Skin epidermis (tissue), 12 donors: ENCODE measurements at regions not wholly inside any gene's neighbourhood (a gene's known extent, or its start where the extent isn't known, plus 50 kb on each side); places are given as distances from the start of the nearest gene placed in this dataset.

Experiments used
- H3K27ac ChIP-seq, 21 experiments: fragments of 200-600 bp; sonication (generic) in 11 of 21; one replicate each; pipeline ENCODE4 v1.5.0; 2020; ENCODE audit warnings: mild to moderate bottlenecking in 3 of 21, inconsistent platforms in 2 of 21, moderate library complexity in 2 of 21
- H3K4me3 ChIP-seq, 7 experiments: fragments of 200-600 bp; sonication (generic) in 2 of 7; one replicate each; pipeline ENCODE4 v1.5.0; 2020; ENCODE audit warnings: inconsistent platforms in 2 of 7, mild to moderate bottlenecking in 2 of 7, moderate library complexity in 1 of 7

- H3K27ac ChIP-seq, result no peak overlapping the region
- H3K4me3 ChIP-seq, result no peak overlapping the region
Observed at GRCh38 chr6:26243752-26244151, 121.2 kb upstream of the BTN3A2 start.

GRCh38 chr6:26246058-26246457 is 118.9 kb upstream of the BTN3A2 start:
- no peak overlapping the region for H3K27ac ChIP-seq
- no peak overlapping the region for H3K4me3 ChIP-seq

GRCh38 chr6:26246553-26246952 is 118.4 kb upstream of the BTN3A2 start:
- Histone ChIP-seq H3K4me3 (no peak overlapping the region), H3K27ac (no peak overlapping the region)

- Histone ChIP-seq H3K4me3 (peak overlapping the region; percentile 40 to 58 (median 50)), H3K27ac (peak overlapping the region in 20 of 21 experiments; percentile 51 to 95 (median 84))
Observed at GRCh38 chr6:26249707-26249956, 115.4 kb upstream of the BTN3A2 start.

GRCh38 chr6:26249957-26250697 is 114.9 kb upstream of the BTN3A2 start:
- Histone ChIP-seq H3K27ac (peak overlapping the region in 20 of 21 experiments; percentile 51 to 95 (median 84)), H3K4me3 (peak overlapping the region; percentile 40 to 58 (median 50))

- Histone ChIP-seq H3K27ac (peak overlapping the region in 10 of 21 experiments; percentile 12 to 95 (median 80)), H3K4me3 (peak overlapping the region; percentile 40 to 58 (median 50))
Observed at GRCh38 chr6:26250698-26251044, 114.3 kb upstream of the BTN3A2 start.

- H3K27ac ChIP-seq, result peak overlapping the region in 15 of 21 experiments; percentile 16 to 95 (median 58)
Observed at GRCh38 chr6:26251354-26252076, 113.5 kb upstream of the BTN3A2 start.

GRCh38 chr6:26252077-26252472 is 112.9 kb upstream of the BTN3A2 start:
- peak overlapping the region in 14 of 21 experiments; percentile 16 to 95 (median 58) for H3K27ac ChIP-seq
- peak overlapping the region; percentile 40 to 58 (median 50) for H3K4me3 ChIP-seq

More at GRCh38 chr6:26251354-26252076, 113.5 kb upstream of the BTN3A2 start:
- peak overlapping the region; percentile 40 to 58 (median 50) for H3K4me3 ChIP-seq

GRCh38 chr6:26254724-26255123 is 110.3 kb upstream of the BTN3A2 start:
- Histone ChIP-seq H3K27ac (no peak overlapping the region), H3K4me3 (no peak overlapping the region)

- no peak overlapping the region for H3K27ac ChIP-seq
Observed at GRCh38 chr6:26257272-26257671, 107.7 kb upstream of the BTN3A2 start.

GRCh38 chr6:26258212-26258977 is 106.6 kb upstream of the BTN3A2 start:
- H3K27ac ChIP-seq, result no peak overlapping the region
- H3K4me3 ChIP-seq, result no peak overlapping the region

More at GRCh38 chr6:26257272-26257671, 107.7 kb upstream of the BTN3A2 start:
- H3K4me3 ChIP-seq, result no peak overlapping the region

- Histone ChIP-seq H3K27ac (no peak overlapping the region), H3K4me3 (no peak overlapping the region)
Observed at GRCh38 chr6:26260110-26260637, 104.8 kb upstream of the BTN3A2 start.

- H3K4me3 ChIP-seq, result no peak overlapping the region
- no peak overlapping the region for H3K27ac ChIP-seq
Observed at GRCh38 chr6:26260725-26261490, 104.1 kb upstream of the BTN3A2 start.

GRCh38 chr6:26264547-26264946 is 100.5 kb upstream of the BTN3A2 start:
- H3K4me3 ChIP-seq, result no peak overlapping the region
- no peak overlapping the region for H3K27ac ChIP-seq

- H3K4me3 ChIP-seq, result no peak overlapping the region
- H3K27ac ChIP-seq, result no peak overlapping the region
Observed at GRCh38 chr6:26267083-26267589, 97.9 kb upstream of the BTN3A2 start.

- Histone ChIP-seq H3K4me3 (no peak overlapping the region), H3K27ac (no peak overlapping the region)
Observed at GRCh38 chr6:26268659-26269402, 96.2 kb upstream of the BTN3A2 start.

- Histone ChIP-seq H3K4me3 (peak overlapping the region in 1 of 7 experiments; percentile 52), H3K27ac (peak overlapping the region in 2 of 21 experiments; percentile 54 to 81)
Observed at GRCh38 chr6:26269531-26270485, 95.2 kb upstream of the BTN3A2 start.
